Stomach (tissue), 8 donors: ENCODE measurements at regions not wholly inside any gene's neighbourhood (a gene's known extent, or its start where the extent isn't known, plus 50 kb on each side); places are given as distances from the start of the nearest gene placed in this dataset.

ENCODE experiments used
- DNase-seq, 2 donors: peaks; one replicate each; pipeline versions ENCODE4 v3.0.0 to v3.0.0-alpha.2; 2013 to 2019
- H3K27ac ChIP-seq, 5 donors: fragments of 200-600 bp in 4 of 5; sonication (generic) in 4 of 5; one replicate each; pipeline ENCODE4 v1.5.1; 2013 to 2019; ENCODE audit warnings: mild to moderate bottlenecking in 1 of 5, moderate library complexity in 1 of 5
- H3K27me3 ChIP-seq, 3 donors: fragments of 200-600 bp; sonication (generic); one replicate each; pipeline ENCODE4 v1.5.1; 2017 to 2019; ENCODE audit warnings: mixed run types in 1 of 3
- H3K36me3 ChIP-seq, 4 donors: fragments of 200-600 bp; sonication (generic); 1 replicate in 3 of 4; 2 replicates in 1 of 4; pipeline ENCODE4 v1.5.1; 2016 to 2019
- H3K4me1 ChIP-seq, 4 donors: fragments of 200-600 bp; sonication (generic); one replicate each; pipeline ENCODE4 v1.5.1; 2016 to 2019
- H3K4me3 ChIP-seq, 4 donors: fragments of 200-600 bp; sonication (generic) in 3 of 4; one replicate each; pipeline ENCODE4 v1.5.1; 2016 to 2019; ENCODE audit warnings: mild to moderate bottlenecking in 1 of 4
- H3K9me3 ChIP-seq, 4 donors: fragments of 200-600 bp; sonication (generic); one replicate each; pipeline ENCODE4 v1.5.1; 2016 to 2019
- CTCF ChIP-seq, 7 experiments: fragments of 450-650 bp in 4 of 7; fragments of 200-600 bp in 3 of 7; sonication (generic) in 3 of 7; IDR thresholded peaks; one replicate each; pipeline ENCODE4 v1.5.1; 2016 to 2019; ENCODE audit warnings: antibody characterized with exemption in 7 of 7, control low read depth in 2 of 7, mild to moderate bottlenecking in 1 of 7
- EP300 ChIP-seq: sonication (generic); formaldehyde crosslinking; IDR thresholded peaks from one replicate; pipeline ENCODE4 v1.6.1; 2017; ENCODE audit warnings: antibody characterized with exemption
- POLR2A ChIP-seq, 4 donors: fragments of 450-650 bp; IDR thresholded peaks; one replicate each; pipeline ENCODE4 v1.6.1; 2016; ENCODE audit warnings: antibody characterized with exemption in 4 of 4, control low read depth in 2 of 4, mild to moderate bottlenecking in 1 of 4, moderate library complexity in 1 of 4
- POLR2AphosphoS5 ChIP-seq, 3 donors: sonication (generic); formaldehyde crosslinking; IDR thresholded peaks; one replicate each; pipeline ENCODE4 v1.6.1; 2016; ENCODE audit warnings: antibody characterized with exemption in 3 of 3
- WGBS, 5 donors: extraction: QIAGEN DNeasy Blood & Tissue Kit in 3 of 5; methylation state at CpG; one replicate each; pipeline versions ENCODE4 v1.1.5 to v1.1.7; 2013 to 2018; 5-methylcytosine and 5-hydroxymethylcytosine counted together
- intact Hi-C: fragments of 100-400 bp; cut with DNase I; formaldehyde crosslinking; loops from one replicate; pipeline ENCODE4 v1.15.1; 2023; ENCODE audit warnings: low total_unique reads
- donor health status: healthy with polysubstance abuse.
- donor health status: Bipolar disorder and iron deficiency.
- donor health status: healthy.

GRCh38 chr14:56394826-56395530 lies 184.6 kb upstream of the TMEM260 start:
- H3K27me3 ChIP-seq, result no peaks in the 10 kb centered on the region
- intact Hi-C loops, result no loop called here
- no peak for DNase-seq
- 73 to 83% (median 77%) methylated on average over 6 of the region's 6 CpGs for WGBS, 5 donors
- H3K27ac ChIP-seq, result no peak overlapping the region
- no peaks in the 10 kb centered on the region for H3K9me3 ChIP-seq
- H3K4me3 ChIP-seq, result no peak overlapping the region
- no peaks in the 10 kb centered on the region for H3K4me1 ChIP-seq
- TF ChIP-seq POLR2A (IDR thresholded peaks at IDR 0.05), result no peak
- TF ChIP-seq EP300, result no peak
- no peak for TF ChIP-seq POLR2AphosphoS5 (IDR thresholded peaks at IDR 0.05)
- TF ChIP-seq CTCF (IDR thresholded peaks at IDR 0.05), result no peak
- H3K36me3 ChIP-seq, result no peaks in the 10 kb centered on the region

- H3K27me3 ChIP-seq, result no peaks in the 10 kb centered on the region
- TF ChIP-seq CTCF (IDR thresholded peaks at IDR 0.05) (no peak), POLR2A (IDR thresholded peaks at IDR 0.05) (no peak), EP300 (no peak), POLR2AphosphoS5 (IDR thresholded peaks at IDR 0.05) (no peak)
- WGBS, 5 donors, result 56 to 88% (median 81%) methylated on average over 3 of the region's 3 CpGs
- H3K27ac ChIP-seq, result no peak overlapping the region
- intact Hi-C loops, result no loop called here
- H3K4me1 ChIP-seq, result no peaks in the 10 kb centered on the region
- DNase-seq, result peak in 1 of 2 donors; percentile 14
- H3K36me3 ChIP-seq, result no peaks in the 10 kb centered on the region
- H3K9me3 ChIP-seq, result no peaks in the 10 kb centered on the region
- H3K4me3 ChIP-seq, result no peak overlapping the region
Observed at GRCh38 chr14:56400109-56400825, 179.3 kb upstream of the TMEM260 start.

GRCh38 chr14:56412468-56413434 lies 166.8 kb upstream of the TMEM260 start:
- Histone ChIP-seq H3K4me1 (peaks cover 0 to 5% (median 2%) of the 10 kb centered on the region in 4 donors), H3K9me3 (no peaks in the 10 kb centered on the region), H3K4me3 (no peak overlapping the region), H3K27me3 (no peaks in the 10 kb centered on the region), H3K27ac (no peak overlapping the region), H3K36me3 (no peaks in the 10 kb centered on the region)
- TF ChIP-seq CTCF (IDR thresholded peaks at IDR 0.05) (no peak), POLR2A (IDR thresholded peaks at IDR 0.05) (no peak), EP300 (no peak), POLR2AphosphoS5 (IDR thresholded peaks at IDR 0.05) (no peak)
- 30 to 58% (median 48%) methylated on average over 11 of the region's 11 CpGs for WGBS, 5 donors
- intact Hi-C loops, result no loop called here
- no peak for DNase-seq

- H3K9me3 ChIP-seq, result no peaks in the 10 kb centered on the region
- no peak overlapping the region for H3K4me3 ChIP-seq
- H3K27me3 ChIP-seq, result no peaks in the 10 kb centered on the region
- peaks cover 0 to 5% (median 2%) of the 10 kb centered on the region in 4 donors for H3K4me1 ChIP-seq
- no peak for DNase-seq
- 86 to 100% (median 90%) methylated on average over 1 to 3 of the region's 3 CpGs for WGBS, 5 donors
- intact Hi-C loops, result no loop called here
- no peak overlapping the region for H3K27ac ChIP-seq
- TF ChIP-seq POLR2A (IDR thresholded peaks at IDR 0.05), result no peak
- TF ChIP-seq CTCF (IDR thresholded peaks at IDR 0.05), result no peak
- TF ChIP-seq POLR2AphosphoS5 (IDR thresholded peaks at IDR 0.05), result no peak
- no peak for TF ChIP-seq EP300
- H3K36me3 ChIP-seq, result no peaks in the 10 kb centered on the region
Observed at GRCh38 chr14:56413721-56414120, 165.9 kb upstream of the TMEM260 start.
